SK-N-SH (cell line): ENCODE measurements at regions not wholly inside any gene's neighbourhood (a gene's known extent, or its start where the extent isn't known, plus 50 kb on each side); places are given as distances from the start of the nearest gene placed in this dataset.

Experiments used
- CTCF ChIA-PET: fragments of 300-600, 350-600 bp; formaldehyde crosslinking; extraction: SDS; loops from one replicate; lab custom pipeline; 2021; lab: Yijun Ruan, JAX
- POLR2A ChIA-PET: fragments of 350-600 bp; sonication (Branson Sonifier 250); formaldehyde crosslinking; extraction: SDS; loops from one replicate; lab custom pipeline; 2020; ENCODE audit warnings: antibody characterized with exemption, inconsistent platforms; lab: Yijun Ruan, JAX
- DNase-seq: peaks from one replicate; pipeline ENCODE4 v3.0.0; 2012
- H2AFZ ChIP-seq: fragments of 200-600 bp; sonication (generic); 2 replicates; pipeline ENCODE4 v1.8.1; 2016; ENCODE audit warnings: antibody characterized with exemption, mild to moderate bottlenecking, low read depth
- H3F3A ChIP-seq: fragments of 200-600 bp; sonication (generic); replicated peaks from 2 replicates; pipeline ENCODE3; 2016; ENCODE audit warnings: antibody characterized with exemption, mild to moderate bottlenecking; ENCODE audit not compliant: insufficient read depth
- H3K27ac ChIP-seq, 2 experiments: fragments of 200-500 bp in 1 of 2; fragments of 200-600 bp in 1 of 2; sonication (Bioruptor generic) in 1 of 2; sonication (generic), shearing (Covaris generic) in 1 of 2; 2 replicates each; pipeline versions ENCODE4 v1.5.1 to v1.6.1; 2014 to 2016; ENCODE audit warnings: low read depth in 2 of 2, inconsistent platforms in 1 of 2, low read length in 1 of 2, mild to moderate bottlenecking in 1 of 2, mixed read lengths in 1 of 2
- H3K27me3 ChIP-seq: fragments of 200-600 bp; sonication (generic), shearing (Covaris generic); 2 replicates; pipeline ENCODE4 v1.6.1; 2016; ENCODE audit warnings: mixed run types; ENCODE audit not compliant: insufficient read depth
- H3K36me3 ChIP-seq, 2 experiments: fragments of 200-500 bp in 1 of 2; fragments of 200-600 bp in 1 of 2; sonication (Bioruptor generic) in 1 of 2; sonication (generic) in 1 of 2; replicated peaks in 1 of 2; 2 replicates each; pipeline versions ENCODE3 to v1.5.1; 2014 to 2016; ENCODE audit warnings: low read length in 1 of 2, mild to moderate bottlenecking in 1 of 2; ENCODE audit not compliant: insufficient read depth in 2 of 2, control insufficient read depth in 1 of 2
- H3K4me1 ChIP-seq, 2 experiments: fragments of 200-500 bp in 1 of 2; fragments of 200-600 bp in 1 of 2; sonication (Bioruptor generic) in 1 of 2; sonication (generic), shearing (Covaris generic) in 1 of 2; 2 replicates each; pipeline versions ENCODE4 v1.5.1 to v1.6.1; 2014 to 2016; ENCODE audit warnings: low read depth in 1 of 2, low read length in 1 of 2, mixed run types in 1 of 2; ENCODE audit not compliant: insufficient read depth in 2 of 2, control insufficient read depth in 1 of 2
- H3K4me2 ChIP-seq: fragments of 200-600 bp; sonication (generic), shearing (Covaris generic); 2 replicates; pipeline ENCODE4 v1.6.1; 2017; ENCODE audit warnings: mixed run types
- H3K4me3 ChIP-seq, 2 experiments: fragments of 200-500 bp in 1 of 2; fragments of 200-600 bp in 1 of 2; sonication (Bioruptor generic) in 1 of 2; sonication (generic), shearing (Covaris generic) in 1 of 2; 2 replicates each; pipeline versions ENCODE4 v1.5.1 to v1.8.1; 2014 to 2016; ENCODE audit warnings: low read depth in 2 of 2, inconsistent platforms in 1 of 2, low read length in 1 of 2, mild to moderate bottlenecking in 1 of 2, mixed read lengths in 1 of 2, moderate library complexity in 1 of 2
- H3K79me2 ChIP-seq: fragments of 200-600 bp; sonication (generic); 2 replicates; pipeline ENCODE4 v1.8.1; 2017; ENCODE audit warnings: mild to moderate bottlenecking; ENCODE audit not compliant: insufficient read depth
- H3K9ac ChIP-seq: fragments of 200-600 bp; sonication (generic); 2 replicates; pipeline ENCODE4 v1.6.1; 2017; ENCODE audit warnings: mixed run types
- H3K9me2 ChIP-seq: fragments of 200-600 bp; sonication (generic); 2 replicates; pipeline ENCODE4 v1.6.1; 2017; ENCODE audit warnings: mixed run types
- H3K9me3 ChIP-seq: fragments of 200-600 bp; sonication (generic); 2 replicates; pipeline ENCODE4 v1.6.1; 2017; ENCODE audit warnings: mixed run types, mild to moderate bottlenecking, moderate library complexity
- H4K20me1 ChIP-seq: fragments of 200-600 bp; sonication (generic); 2 replicates; pipeline ENCODE4 v1.6.1; 2017; ENCODE audit warnings: mild to moderate bottlenecking, mixed run types; ENCODE audit not compliant: insufficient read depth
- CHD2 ChIP-seq: fragments of 150-350 bp; IDR thresholded peaks from 2 replicates; pipeline ENCODE4 v1.6.1; 2018; ENCODE audit warnings: low read length; ENCODE audit not compliant: partially characterized antibody
- CTCF ChIP-seq: fragments of 200-600 bp; sonication (generic); IDR thresholded peaks from 2 replicates; pipeline ENCODE4 v1.6.1; 2017; ENCODE audit warnings: antibody characterized with exemption, mild to moderate bottlenecking, moderate library complexity
- EP300 ChIP-seq, 2 experiments: IDR thresholded peaks; 2 replicates each; pipeline versions ENCODE4 v1.4.0 to v1.6.1; 2012; ENCODE audit warnings: borderline replicate concordance in 1 of 2, low read depth in 1 of 2, low read length in 1 of 2
- EZH2phosphoT487 ChIP-seq: fragments of 200-600 bp; sonication (generic); IDR thresholded peaks from 2 replicates; pipeline ENCODE4 v1.6.1; 2017; ENCODE audit warnings: low read depth, mixed run types, mild to moderate bottlenecking, antibody characterized with exemption, moderate library complexity, borderline replicate concordance
- FOSL2 ChIP-seq: IDR thresholded peaks from 2 replicates; pipeline ENCODE4 v1.4.0; 2012; ENCODE audit warnings: low read depth, mild to moderate bottlenecking, moderate library complexity, borderline replicate concordance
- GABPA ChIP-seq: IDR thresholded peaks from 2 replicates; pipeline ENCODE4 v1.4.0; 2012; ENCODE audit warnings: low read depth, mild to moderate bottlenecking
- JUND ChIP-seq: IDR thresholded peaks from 2 replicates; pipeline ENCODE4 v1.4.0; 2012
- MAX ChIP-seq: IDR thresholded peaks from 2 replicates; pipeline ENCODE4 v1.4.0; 2012; ENCODE audit warnings: low read depth
- MEF2A ChIP-seq: IDR thresholded peaks from 2 replicates; pipeline ENCODE4 v1.4.0; 2012; ENCODE audit warnings: low read depth, borderline replicate concordance
- MXI1 ChIP-seq: IDR thresholded peaks from 2 replicates; pipeline ENCODE4 v1.6.1; 2012; ENCODE audit warnings: mild to moderate bottlenecking, low read depth, low read length, improper control_type of control experiment
- NRF1 ChIP-seq: IDR thresholded peaks from 2 replicates; pipeline ENCODE4 v1.6.1; 2012; ENCODE audit warnings: low read depth, mild to moderate bottlenecking, low read length
- RAD21 ChIP-seq: IDR thresholded peaks from 2 replicates; pipeline ENCODE4 v1.6.1; 2012; ENCODE audit warnings: mild to moderate bottlenecking, low read length
- RCOR1 ChIP-seq: fragments of 150-350 bp; IDR thresholded peaks from 2 replicates; pipeline ENCODE4 v1.6.1; 2017; ENCODE audit warnings: antibody characterized with exemption, low read length
- SMC3 ChIP-seq: IDR thresholded peaks from 2 replicates; pipeline ENCODE4 v1.6.1; 2012; ENCODE audit warnings: low read depth, low read length, improper control_type of control experiment
- TCF12 ChIP-seq: IDR thresholded peaks from 2 replicates; pipeline ENCODE4 v1.4.0; 2012
- TEAD4 ChIP-seq: IDR thresholded peaks from 2 replicates; pipeline ENCODE4 v1.4.0; 2012; ENCODE audit warnings: mild to moderate bottlenecking, borderline replicate concordance; ENCODE audit not compliant: insufficient read depth
- USF1 ChIP-seq: IDR thresholded peaks from 2 replicates; pipeline ENCODE4 v1.4.0; 2012; ENCODE audit warnings: low read depth, borderline replicate concordance
- USF2 ChIP-seq: fragments of 150-350 bp; IDR thresholded peaks from 2 replicates; pipeline ENCODE4 v1.6.1; 2017; ENCODE audit warnings: antibody characterized with exemption, low read length, low read depth, borderline replicate concordance
- YY1 ChIP-seq: IDR thresholded peaks from 2 replicates; pipeline ENCODE4 v1.4.0; 2012; ENCODE audit warnings: low read depth, mild to moderate bottlenecking
- WGBS: methylation state at CpG from one replicate; pipeline ENCODE4 v1.1.6; 2017; ENCODE audit warnings: low lambda C conversion rate; 5-methylcytosine and 5-hydroxymethylcytosine counted together

- Histone ChIP-seq H3K27me3 (no peaks in the 10 kb centered on the region), H3K9me2 (no peaks in the 10 kb centered on the region), H3K79me2 (no peaks in the 10 kb centered on the region), H3K36me3 (no peaks in the 10 kb centered on the region), H4K20me1 (no peaks in the 10 kb centered on the region), H3K27ac (no peak overlapping the region), H3K4me1 (no peaks in the 10 kb centered on the region), H3F3A (no peaks in the 10 kb centered on the region), H3K4me3 (no peak overlapping the region), H2AFZ (no peak overlapping the region), H3K9me3 (no peaks in the 10 kb centered on the region), H3K4me2 (no peak overlapping the region), H3K9ac (no peak overlapping the region)
- no peak for TF ChIP-seq EP300 (IDR thresholded peaks at IDR 0.05; ENCODE audit: borderline replicate concordance in 1 of 2, low read depth in 1 of 2, low read length in 1 of 2)
- TF ChIP-seq GABPA: no peak
- TF ChIP-seq MAX: no peak
- no peak for TF ChIP-seq CHD2
- TF ChIP-seq YY1: no peak
- no peak for TF ChIP-seq TCF12
- 0% methylated on average over 4 of the region's 4 CpGs for WGBS
- DNase-seq: no peak
- ChIA-PET CTCF (no interaction called here), POLR2A (no interaction called here)
Measured at GRCh38 chr5:13510616-13511015, 433.9 kb downstream of the DNAH5 start.

- H3K79me2 ChIP-seq: no peaks in the 10 kb centered on the region
- H3K9me3 ChIP-seq: no peaks in the 10 kb centered on the region
- CTCF ChIA-PET: no interaction called here
- 6% methylated on average over 2 of the region's 2 CpGs for WGBS
- no peak for DNase-seq
- no peaks in the 10 kb centered on the region for H4K20me1 ChIP-seq
- H3K9me2 ChIP-seq: no peaks in the 10 kb centered on the region
- POLR2A ChIA-PET: no interaction called here
- H3K36me3 ChIP-seq: no peaks in the 10 kb centered on the region
- no peak overlapping the region for H2AFZ ChIP-seq
- no peaks in the 10 kb centered on the region for H3K4me1 ChIP-seq
- H3K9ac ChIP-seq: no peak overlapping the region
- H3K4me3 ChIP-seq: no peak overlapping the region
- H3K27me3 ChIP-seq: no peaks in the 10 kb centered on the region
- H3K27ac ChIP-seq: no peak overlapping the region
- H3F3A ChIP-seq: no peaks in the 10 kb centered on the region
- no peak overlapping the region for H3K4me2 ChIP-seq
- TF ChIP-seq USF2: no peak
- TF ChIP-seq SMC3: no peak
- no peak for TF ChIP-seq MAX
- no peak for TF ChIP-seq TCF12
- TF ChIP-seq YY1: no peak
- no peak for TF ChIP-seq MXI1
- TF ChIP-seq EZH2phosphoT487: no peak
- TF ChIP-seq FOSL2: no peak
- TF ChIP-seq NRF1: no peak
- TF ChIP-seq MEF2A: no peak
- no peak for TF ChIP-seq JUND
- TF ChIP-seq CHD2: no peak
- no peak for TF ChIP-seq CTCF
- no peak for TF ChIP-seq USF1
- TF ChIP-seq TEAD4: no peak
- TF ChIP-seq RAD21: no peak
- TF ChIP-seq RCOR1: no peak
Measured at GRCh38 chr5:13508559-13508958, 435.9 kb downstream of the DNAH5 start.
